Endodermal cell (in vitro differentiated cells): ENCODE measurements at regions not wholly inside any gene's neighbourhood (a gene's known extent, or its start where the extent isn't known, plus 50 kb on each side); places are given as distances from the start of the nearest gene placed in this dataset.

Source experiments
- DNase-seq: peaks from one replicate; pipeline ENCODE4 v3.0.0-alpha.2; 2017
- H3K27ac ChIP-seq: 2 replicates; pipeline ENCODE4 v1.5.1; 2013; ENCODE audit warnings: mild to moderate bottlenecking, low read depth, low read length, moderate library complexity
- H3K27me3 ChIP-seq: 2 replicates; pipeline ENCODE4 v1.6.1; 2013; ENCODE audit warnings: mild to moderate bottlenecking, low read length, moderate library complexity; ENCODE audit not compliant: insufficient read depth, control insufficient read depth, poor library complexity, severe bottlenecking
- H3K36me3 ChIP-seq: 2 replicates; pipeline ENCODE4 v1.7.0; 2013; ENCODE audit warnings: mild to moderate bottlenecking, low read length, moderate library complexity; ENCODE audit not compliant: control insufficient read depth, insufficient read depth
- H3K4me1 ChIP-seq: one replicate; pipeline ENCODE4 v1.7.0; 2013; ENCODE audit warnings: low read length; ENCODE audit not compliant: control insufficient read depth, insufficient read depth
- H3K4me3 ChIP-seq: 2 replicates; pipeline ENCODE4 v1.5.1; 2013; ENCODE audit warnings: mild to moderate bottlenecking, low read length, moderate library complexity
- H3K9ac ChIP-seq: 2 replicates; pipeline ENCODE4 v1.6.1; 2013; ENCODE audit warnings: mild to moderate bottlenecking, low read length, moderate library complexity; ENCODE audit not compliant: poor library complexity, severe bottlenecking; ENCODE audit errors: extremely low read depth
- H3K9me3 ChIP-seq: 2 replicates; pipeline ENCODE4 v1.6.1; 2013; ENCODE audit warnings: mild to moderate bottlenecking, low read length, moderate library complexity; ENCODE audit not compliant: control insufficient read depth
- H3K27ac Mint-ChIP-seq: 2 replicates; pipeline ENCODE4 v1.8.0; 2020; ENCODE audit warnings: mixed read lengths
- H3K27me3 Mint-ChIP-seq: 2 replicates; pipeline ENCODE4 v1.8.0; 2021; ENCODE audit warnings: mild to moderate bottlenecking, mixed read lengths; ENCODE audit not compliant: insufficient read depth
- H3K36me3 Mint-ChIP-seq: 2 replicates; pipeline ENCODE4 v1.8.0; 2020; ENCODE audit warnings: low read depth, mixed read lengths
- H3K4me1 Mint-ChIP-seq: 2 replicates; pipeline ENCODE4 v1.8.0; 2020; ENCODE audit warnings: mixed read lengths
- H3K4me3 Mint-ChIP-seq: 2 replicates; pipeline ENCODE4 v1.8.0; 2020; ENCODE audit warnings: mild to moderate bottlenecking, moderate library complexity, mixed read lengths
- H3K9me3 Mint-ChIP-seq: 2 replicates; pipeline ENCODE4 v1.8.0; 2020; ENCODE audit warnings: mild to moderate bottlenecking, mixed read lengths
- WGBS, 2 experiments: methylation state at CpG; one replicate each; pipeline versions ENCODE4 v1.1.5 to v1.1.7; 2013; ENCODE audit warnings: missing lambda C conversion rate in 2 of 2, mixed read lengths in 1 of 2; ENCODE audit not compliant: insufficient coverage in 1 of 2, insufficient read length in 1 of 2; 5-methylcytosine and 5-hydroxymethylcytosine counted together
- TF ChIP-seq, protein P1 (sequence below): fragments of 200-600 bp; sonication (generic); conservative IDR thresholded peaks from 2 replicates; pipeline ENCODE4 v1.5.0; 2021; ENCODE audit warnings: antibody characterized with exemption, mild to moderate bottlenecking

DNA sequence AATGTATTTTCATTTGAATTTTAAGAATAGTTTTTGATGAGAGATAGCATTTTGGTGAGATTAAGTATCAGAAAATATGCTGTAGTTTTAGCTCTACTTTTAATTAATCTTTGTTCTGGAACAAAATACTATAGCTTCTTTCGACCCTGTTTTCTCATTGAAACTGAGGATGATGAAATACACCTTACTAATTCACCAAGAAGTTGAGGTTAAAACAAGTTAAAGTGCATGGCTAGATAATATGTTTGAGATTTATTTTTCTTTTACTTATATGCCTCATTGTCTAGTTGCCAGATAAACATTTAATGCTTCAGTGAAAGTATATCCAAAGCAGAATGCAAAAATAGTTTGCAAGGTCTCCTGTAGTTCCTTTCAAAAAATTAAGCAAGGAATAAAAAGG is 140.1 kb upstream of the KCNN2 start:
- Mint-ChIP-seq H3K4me1 (no peaks in the 10 kb centered on the region), H3K27ac (no peak overlapping the region), H3K27me3 (no peaks in the 10 kb centered on the region), H3K4me3 (no peak overlapping the region), H3K9me3 (peaks cover 14% of the 10 kb centered on the region), H3K36me3 (no peaks in the 10 kb centered on the region)
- H3K27me3 ChIP-seq, result no peaks in the 10 kb centered on the region
- TF ChIP-seq, protein P1, sequence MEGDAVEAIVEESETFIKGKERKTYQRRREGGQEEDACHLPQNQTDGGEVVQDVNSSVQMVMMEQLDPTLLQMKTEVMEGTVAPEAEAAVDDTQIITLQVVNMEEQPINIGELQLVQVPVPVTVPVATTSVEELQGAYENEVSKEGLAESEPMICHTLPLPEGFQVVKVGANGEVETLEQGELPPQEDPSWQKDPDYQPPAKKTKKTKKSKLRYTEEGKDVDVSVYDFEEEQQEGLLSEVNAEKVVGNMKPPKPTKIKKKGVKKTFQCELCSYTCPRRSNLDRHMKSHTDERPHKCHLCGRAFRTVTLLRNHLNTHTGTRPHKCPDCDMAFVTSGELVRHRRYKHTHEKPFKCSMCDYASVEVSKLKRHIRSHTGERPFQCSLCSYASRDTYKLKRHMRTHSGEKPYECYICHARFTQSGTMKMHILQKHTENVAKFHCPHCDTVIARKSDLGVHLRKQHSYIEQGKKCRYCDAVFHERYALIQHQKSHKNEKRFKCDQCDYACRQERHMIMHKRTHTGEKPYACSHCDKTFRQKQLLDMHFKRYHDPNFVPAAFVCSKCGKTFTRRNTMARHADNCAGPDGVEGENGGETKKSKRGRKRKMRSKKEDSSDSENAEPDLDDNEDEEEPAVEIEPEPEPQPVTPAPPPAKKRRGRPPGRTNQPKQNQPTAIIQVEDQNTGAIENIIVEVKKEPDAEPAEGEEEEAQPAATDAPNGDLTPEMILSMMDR, result no peak
- H3K4me3 ChIP-seq, result no peak overlapping the region
- peaks cover 4% of the 10 kb centered on the region for H3K9me3 ChIP-seq
- no peak overlapping the region for H3K9ac ChIP-seq
- H3K36me3 ChIP-seq, result no peaks in the 10 kb centered on the region
- no peak for DNase-seq
- H3K4me1 ChIP-seq, result no peaks in the 10 kb centered on the region
- no peak overlapping the region for H3K27ac ChIP-seq
- 89% methylated on average over 1 of the region's 1 CpG; no CpG with 5 or more reads in 1 of the 2 experiments for WGBS, 2 experiments

DNA sequence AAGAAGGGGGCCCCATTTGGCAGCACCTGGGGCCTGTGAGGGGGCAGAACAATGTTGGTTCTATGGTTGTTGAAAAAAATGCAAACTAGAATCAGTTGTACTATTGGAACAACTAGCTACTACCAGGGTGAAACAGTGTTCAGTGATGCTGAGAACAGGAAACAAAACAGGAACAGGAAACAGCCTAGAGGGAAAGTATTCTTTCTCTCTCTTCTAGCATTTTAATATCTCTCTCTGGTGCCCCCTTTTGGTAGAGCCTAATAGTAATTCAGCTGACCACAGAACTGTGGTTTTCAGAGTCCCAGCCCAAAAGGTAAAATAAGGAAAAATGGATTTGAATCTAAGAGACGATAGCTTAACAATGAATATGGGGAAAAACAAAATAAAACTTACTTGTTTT is 138.0 kb upstream of the KCNN2 start:
- H3K27ac Mint-ChIP-seq, result no peak overlapping the region
- peak; percentile 52 for DNase-seq

DNA sequence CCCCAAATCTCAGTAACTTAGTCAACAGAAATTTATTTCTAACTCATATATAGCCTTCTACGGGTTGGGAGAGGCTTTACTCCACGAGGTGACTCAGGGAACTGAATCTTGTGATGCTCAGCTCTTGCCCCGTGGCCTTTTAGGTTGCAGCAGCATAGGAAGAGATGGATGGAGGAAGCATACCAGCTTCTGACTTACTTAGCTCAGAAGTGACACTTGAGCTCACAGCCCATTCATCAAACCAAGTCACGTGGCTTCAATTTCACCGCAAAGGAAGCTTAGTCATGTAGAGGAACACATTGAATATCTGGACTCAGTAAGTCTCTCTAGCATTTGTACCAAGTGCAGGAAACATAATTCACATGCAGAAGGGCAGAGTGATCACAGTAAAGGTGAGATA is 124.1 kb upstream of the KCNN2 start:
- Histone ChIP-seq H3K9me3 (no peaks in the 10 kb centered on the region), H3K9ac (no peak overlapping the region), H3K36me3 (no peaks in the 10 kb centered on the region), H3K27me3 (no peaks in the 10 kb centered on the region), H3K4me1 (no peaks in the 10 kb centered on the region), H3K27ac (no peak overlapping the region), H3K4me3 (no peak overlapping the region)
- DNase-seq, result no peak
- H3K4me3 Mint-ChIP-seq, result no peak overlapping the region
- no peak overlapping the region for H3K27ac Mint-ChIP-seq
- TF ChIP-seq, protein P1, result no peak
- no peaks in the 10 kb centered on the region for H3K9me3 Mint-ChIP-seq
- H3K36me3 Mint-ChIP-seq, result no peaks in the 10 kb centered on the region
- H3K4me1 Mint-ChIP-seq, result no peaks in the 10 kb centered on the region
- WGBS, 2 experiments, result 81 to 92% methylated on average over 2 to 5 of the region's 5 CpGs
- no peaks in the 10 kb centered on the region for H3K27me3 Mint-ChIP-seq

More for the DNA sequence above, 138.0 kb upstream of the KCNN2 start:
- no peak overlapping the region for H3K4me3 ChIP-seq
- no peaks in the 10 kb centered on the region for H3K4me1 Mint-ChIP-seq
- TF ChIP-seq, protein P1, result peak; percentile 69
- H3K27me3 Mint-ChIP-seq, result no peaks in the 10 kb centered on the region
- H3K27me3 ChIP-seq, result no peaks in the 10 kb centered on the region
- H3K9me3 ChIP-seq, result peaks cover 4% of the 10 kb centered on the region
- H3K4me1 ChIP-seq, result no peaks in the 10 kb centered on the region
- no peak overlapping the region for H3K4me3 Mint-ChIP-seq
- no peak overlapping the region for H3K27ac ChIP-seq
- H3K36me3 ChIP-seq, result no peaks in the 10 kb centered on the region
- 71% methylated on average over 1 of the region's 1 CpG; no CpG with 5 or more reads in 1 of the 2 experiments for WGBS, 2 experiments
- no peak overlapping the region for H3K9ac ChIP-seq
- peaks cover 9% of the 10 kb centered on the region for H3K9me3 Mint-ChIP-seq
- no peaks in the 10 kb centered on the region for H3K36me3 Mint-ChIP-seq
